OCI-LY7 (cell line): ENCODE measurements at regions not wholly inside any gene's neighbourhood (a gene's known extent, or its start where the extent isn't known, plus 50 kb on each side); places are given as distances from the start of the nearest gene placed in this dataset.

ENCODE experiments used
- BruUV-seq: library from RNA; stranded (reverse); fragments of 400-500 nt; replicated peaks from 2 replicates; lab custom pipeline; 2021; lab: Mats Ljungman, UMichigan
- CTCF ChIA-PET: fragments of 300-600 bp; sonication (Branson Sonifier 250); formaldehyde crosslinking; loops from one replicate; lab custom pipeline; 2022; ENCODE audit warnings: antibody characterized with exemption; ENCODE audit not compliant: unreplicated experiment; lab: Charles Lee
- POLR2A ChIA-PET: fragments of 300-600 bp; sonication (Branson Sonifier 250); formaldehyde crosslinking; loops from one replicate; lab custom pipeline; 2022; ENCODE audit warnings: antibody characterized with exemption; lab: Charles Lee
- DNase-seq: peaks from one replicate; pipeline ENCODE4 v3.0.0-alpha.2; 2015; ENCODE audit warnings: low spot score
- H2AFZ ChIP-seq: fragments of 200-600 bp; sonication (generic), shearing (Covaris generic); 2 replicates; pipeline ENCODE4 v1.6.1; 2014; ENCODE audit warnings: mild to moderate bottlenecking, antibody characterized with exemption, low read length, moderate library complexity
- H3K27ac ChIP-seq: fragments of 200-600 bp; sonication (generic); 2 replicates; pipeline ENCODE4 v1.5.1; 2014; ENCODE audit warnings: mixed run types, low read depth, mild to moderate bottlenecking, moderate library complexity, low read length, inconsistent platforms; ENCODE audit not compliant: poor library complexity, severe bottlenecking
- H3K36me3 ChIP-seq: fragments of 200-600 bp; sonication (generic); 2 replicates; pipeline ENCODE4 v1.6.1; 2014; ENCODE audit warnings: mild to moderate bottlenecking, antibody characterized with exemption, low read length, moderate library complexity, mixed read lengths; ENCODE audit not compliant: insufficient read depth
- H3K4me1 ChIP-seq: fragments of 200-600 bp; sonication (generic); 2 replicates; pipeline ENCODE4 v1.5.1; 2014; ENCODE audit warnings: mild to moderate bottlenecking, low read length; ENCODE audit not compliant: insufficient read depth, poor library complexity, severe bottlenecking
- H3K4me2 ChIP-seq: fragments of 200-600 bp; sonication (generic); 2 replicates; pipeline ENCODE4 v1.6.1; 2014; ENCODE audit warnings: mild to moderate bottlenecking, low read length
- H3K4me3 ChIP-seq: fragments of 200-600 bp; sonication (generic); 2 replicates; pipeline ENCODE4 v1.5.1; 2014; ENCODE audit warnings: mild to moderate bottlenecking, low read depth, low read length; ENCODE audit not compliant: poor library complexity, severe bottlenecking
- H3K79me2 ChIP-seq: fragments of 200-600 bp; sonication (generic); 2 replicates; pipeline ENCODE4 v1.6.1; 2016; ENCODE audit warnings: low read depth, mild to moderate bottlenecking, low read length, moderate library complexity, mixed read lengths; ENCODE audit not compliant: insufficient read depth
- H3K9me2 ChIP-seq: fragments of 200-600 bp; sonication (generic); 2 replicates; pipeline ENCODE4 v1.6.1; 2016; ENCODE audit warnings: mild to moderate bottlenecking, low read length, mixed read lengths; ENCODE audit not compliant: insufficient read depth
- H3K9me3 ChIP-seq: fragments of 200-600 bp; sonication (generic); 2 replicates; pipeline ENCODE4 v1.6.1; 2014; ENCODE audit warnings: mild to moderate bottlenecking, mixed run types, low read length, mixed read lengths
- H4K20me1 ChIP-seq: fragments of 200-600 bp; sonication (generic); 2 replicates; pipeline ENCODE4 v1.6.1; 2014; ENCODE audit warnings: mild to moderate bottlenecking, antibody characterized with exemption, low read length, moderate library complexity, mixed read lengths; ENCODE audit not compliant: insufficient read depth
- EZH2phosphoT487 ChIP-seq: fragments of 200-600 bp; sonication (generic); IDR thresholded peaks from 2 replicates; pipeline ENCODE4 v1.6.1; 2018; ENCODE audit warnings: low read depth, borderline replicate concordance, mild to moderate bottlenecking, mixed run types, antibody characterized with exemption, low read length, moderate library complexity, mixed read lengths
- intact Hi-C: fragments of 100-400 bp; cut with micrococcal nuclease; formaldehyde crosslinking; loops from one replicate; pipeline ENCODE4 v1.10.0; 2022; ENCODE audit not compliant: unreplicated experiment
- TF ChIP-seq, protein P1 (sequence below): fragments of 200-600 bp; sonication (generic); conservative IDR thresholded peaks from 2 replicates; pipeline ENCODE4 v1.5.1; 2014; ENCODE audit warnings: mild to moderate bottlenecking, antibody characterized with exemption, low read length, moderate library complexity, mixed read lengths

DNA sequence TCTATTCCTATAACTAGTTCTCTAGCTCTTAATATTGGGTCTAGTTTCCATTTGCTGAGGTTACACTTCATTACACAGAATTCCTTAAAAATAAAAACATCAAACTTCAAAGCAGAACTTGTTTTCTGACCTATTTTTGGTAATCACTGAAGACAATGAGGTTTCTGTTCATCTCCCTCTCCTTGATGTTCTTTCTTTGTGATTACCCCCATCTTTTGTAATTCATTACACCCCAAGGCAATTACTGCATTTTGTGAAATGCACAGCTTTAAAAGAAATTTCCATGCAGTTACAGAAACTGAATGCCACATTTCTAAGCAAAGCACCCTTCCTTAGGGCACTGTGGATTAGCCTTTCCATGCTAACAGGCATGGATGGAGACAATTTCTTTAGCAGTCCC, 363.2 kb upstream of the RND3 start:
- Histone ChIP-seq H3K4me1 (no peaks in the 10 kb centered on the region), H2AFZ (no peak overlapping the region), H3K9me2 (no peaks in the 10 kb centered on the region), H4K20me1 (no peaks in the 10 kb centered on the region), H3K4me2 (no peak overlapping the region), H3K79me2 (no peaks in the 10 kb centered on the region), H3K36me3 (no peaks in the 10 kb centered on the region), H3K27ac (no peak overlapping the region), H3K9me3 (no peaks in the 10 kb centered on the region), H3K4me3 (no peak overlapping the region)
- BruUV-seq, result no TSS peak
- DNase-seq, result no peak
- TF ChIP-seq EZH2phosphoT487, result no peak
- ChIA-PET CTCF (no interaction called here), POLR2A (no interaction called here)
- intact Hi-C loops, result no loop called here

DNA sequence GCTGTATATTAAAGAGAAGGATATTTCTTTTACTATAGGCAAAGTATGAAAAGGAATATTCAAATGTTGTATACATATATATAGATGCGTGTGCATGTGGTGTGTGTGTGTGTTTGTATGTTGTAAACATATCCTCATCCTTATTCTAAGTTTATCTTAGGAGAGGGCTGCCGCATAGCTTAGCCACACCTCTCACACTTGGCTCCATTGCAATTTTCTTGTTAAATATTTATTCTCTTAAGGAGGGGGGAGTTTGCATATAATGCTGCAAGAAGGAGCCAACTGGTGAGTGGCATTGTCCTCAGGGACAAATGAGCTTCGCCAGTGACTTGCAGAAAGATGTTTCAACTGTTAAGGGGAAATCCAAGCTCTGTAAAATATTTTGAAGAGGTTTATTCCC, 360.1 kb upstream of the RND3 start:
- Histone ChIP-seq H3K4me1 (no peaks in the 10 kb centered on the region), H4K20me1 (no peaks in the 10 kb centered on the region), H3K79me2 (no peaks in the 10 kb centered on the region), H3K9me3 (no peaks in the 10 kb centered on the region), H3K36me3 (no peaks in the 10 kb centered on the region), H3K27ac (no peak overlapping the region), H3K4me3 (no peak overlapping the region), H3K4me2 (no peak overlapping the region), H2AFZ (no peak overlapping the region), H3K9me2 (no peaks in the 10 kb centered on the region)
- TF ChIP-seq, protein P1, sequence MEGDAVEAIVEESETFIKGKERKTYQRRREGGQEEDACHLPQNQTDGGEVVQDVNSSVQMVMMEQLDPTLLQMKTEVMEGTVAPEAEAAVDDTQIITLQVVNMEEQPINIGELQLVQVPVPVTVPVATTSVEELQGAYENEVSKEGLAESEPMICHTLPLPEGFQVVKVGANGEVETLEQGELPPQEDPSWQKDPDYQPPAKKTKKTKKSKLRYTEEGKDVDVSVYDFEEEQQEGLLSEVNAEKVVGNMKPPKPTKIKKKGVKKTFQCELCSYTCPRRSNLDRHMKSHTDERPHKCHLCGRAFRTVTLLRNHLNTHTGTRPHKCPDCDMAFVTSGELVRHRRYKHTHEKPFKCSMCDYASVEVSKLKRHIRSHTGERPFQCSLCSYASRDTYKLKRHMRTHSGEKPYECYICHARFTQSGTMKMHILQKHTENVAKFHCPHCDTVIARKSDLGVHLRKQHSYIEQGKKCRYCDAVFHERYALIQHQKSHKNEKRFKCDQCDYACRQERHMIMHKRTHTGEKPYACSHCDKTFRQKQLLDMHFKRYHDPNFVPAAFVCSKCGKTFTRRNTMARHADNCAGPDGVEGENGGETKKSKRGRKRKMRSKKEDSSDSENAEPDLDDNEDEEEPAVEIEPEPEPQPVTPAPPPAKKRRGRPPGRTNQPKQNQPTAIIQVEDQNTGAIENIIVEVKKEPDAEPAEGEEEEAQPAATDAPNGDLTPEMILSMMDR, result no peak
- no peak for TF ChIP-seq EZH2phosphoT487
- no peak for DNase-seq
- BruUV-seq, result no TSS peak
- CTCF ChIA-PET, result no interaction called here
- intact Hi-C loops, result no loop called here
- POLR2A ChIA-PET, result no interaction called here

- no peaks in the 10 kb centered on the region for H3K9me3 ChIP-seq
- intact Hi-C loops, result no loop called here
- BruUV-seq, result no TSS peak
- no peaks in the 10 kb centered on the region for H4K20me1 ChIP-seq
- no peak overlapping the region for H3K4me2 ChIP-seq
- H3K27ac ChIP-seq, result no peak overlapping the region
- no peaks in the 10 kb centered on the region for H3K79me2 ChIP-seq
- TF ChIP-seq, protein P1, result no peak
- TF ChIP-seq EZH2phosphoT487, result no peak
- H3K36me3 ChIP-seq, result no peaks in the 10 kb centered on the region
- no peak overlapping the region for H2AFZ ChIP-seq
- no peak overlapping the region for H3K4me3 ChIP-seq
- H3K4me1 ChIP-seq, result no peaks in the 10 kb centered on the region
- ChIA-PET POLR2A (no interaction called here), CTCF (no interaction called here)
- H3K9me2 ChIP-seq, result no peaks in the 10 kb centered on the region
- DNase-seq, result no peak
These were observed 359.2 kb upstream of the RND3 start for GRCh38 chr2:150846691-150847090.
